Activated T-cell treated with anti-CD3 and anti-CD28 coated beads, Interleukin-2, amount 50 U/mL, for 72 hours (primary cell): ENCODE measurements at regions not wholly inside any gene's neighbourhood (a gene's known extent, or its start where the extent isn't known, plus 50 kb on each side); places are given as distances from the start of the nearest gene placed in this dataset.
"Not testable (repeated sequence)": the region's sequence is repeated elsewhere in the genome, so short reads cannot be mapped to it uniquely, and the experiment has no call there.

Experiments used
- ATAC-seq, 2 donors: fragments of 150-1000 bp; cut with Tn5 transposase; replicated peaks in 1 of 2; 2 replicates each; pipeline ENCODE4 v1.10.0; 2021; ENCODE audit warnings: moderate library complexity in 2 of 2, mild to moderate bottlenecking in 1 of 2
- DNase-seq, 2 donors: peaks; one replicate each; pipeline ENCODE4 v3.0.0; 2021 to 2022; ENCODE audit warnings: mixed read lengths in 1 of 2
- H3K27ac Mint-ChIP-seq: one replicate; pipeline ENCODE4 v1.8.0; 2022; ENCODE audit warnings: mild to moderate bottlenecking, moderate library complexity, mixed read lengths
- H3K27me3 Mint-ChIP-seq: one replicate; pipeline ENCODE4 v1.8.0; 2022; ENCODE audit warnings: low read depth, mixed read lengths
- H3K36me3 Mint-ChIP-seq, 2 donors: one replicate each; pipeline ENCODE4 v1.8.0; 2022; ENCODE audit warnings: mixed read lengths in 2 of 2, mild to moderate bottlenecking in 1 of 2; ENCODE audit not compliant: insufficient read depth in 2 of 2
- H3K4me1 Mint-ChIP-seq: one replicate; pipeline ENCODE4 v1.8.0; 2022; ENCODE audit warnings: low read depth, mixed read lengths
- H3K4me3 Mint-ChIP-seq, 2 donors: one replicate each; pipeline ENCODE4 v1.8.0; 2022; ENCODE audit warnings: mild to moderate bottlenecking in 2 of 2, mixed read lengths in 2 of 2, moderate library complexity in 2 of 2
- H3K9me3 Mint-ChIP-seq, 2 donors: one replicate each; pipeline ENCODE4 v1.8.0; 2022; ENCODE audit warnings: mixed read lengths in 2 of 2

- DNase-seq: no peak
- Mint-ChIP-seq H3K27ac (no peak overlapping the region), H3K4me1 (no peaks in the 10 kb centered on the region), H3K4me3 (no peak overlapping the region), H3K27me3 (no peaks in the 10 kb centered on the region), H3K36me3 (no peaks in the 10 kb centered on the region), H3K9me3 (peaks cover 9 to 16% of the 10 kb centered on the region in 2 donors)
- no peak for ATAC-seq
These were observed 55.3 kb downstream of the RPL10L start for GRCh38 chr14:46596236-46596635.

DNA sequence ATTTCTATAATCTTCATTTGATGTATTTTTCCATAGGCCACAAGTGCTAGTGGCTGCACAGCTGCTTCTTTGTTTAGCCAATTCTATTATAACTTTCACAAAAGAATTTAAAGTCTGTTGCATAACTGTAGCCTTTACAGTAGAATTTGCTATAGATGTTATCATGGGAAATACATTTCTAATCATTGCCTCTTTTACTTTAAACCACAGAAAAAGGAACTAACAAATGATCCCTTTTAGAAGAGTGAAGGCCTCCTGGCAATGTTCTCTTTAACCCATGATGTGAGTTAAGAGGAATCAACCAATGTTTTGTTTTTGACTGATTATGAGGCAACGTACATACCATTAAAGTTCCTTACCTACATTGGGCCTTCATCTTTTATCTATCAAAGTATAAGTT lies 68.8 kb downstream of the RPL10L start:
- Mint-ChIP-seq H3K4me1 (no peaks in the 10 kb centered on the region), H3K36me3 (peaks cover 0 to 1% of the 10 kb centered on the region in 2 donors), H3K9me3 (peaks cover 2 to 3% of the 10 kb centered on the region in 2 donors), H3K27ac (no peak overlapping the region), H3K4me3 (no peak overlapping the region), H3K27me3 (no peaks in the 10 kb centered on the region)
- ATAC-seq (no peak), DNase-seq (no peak)

DNA sequence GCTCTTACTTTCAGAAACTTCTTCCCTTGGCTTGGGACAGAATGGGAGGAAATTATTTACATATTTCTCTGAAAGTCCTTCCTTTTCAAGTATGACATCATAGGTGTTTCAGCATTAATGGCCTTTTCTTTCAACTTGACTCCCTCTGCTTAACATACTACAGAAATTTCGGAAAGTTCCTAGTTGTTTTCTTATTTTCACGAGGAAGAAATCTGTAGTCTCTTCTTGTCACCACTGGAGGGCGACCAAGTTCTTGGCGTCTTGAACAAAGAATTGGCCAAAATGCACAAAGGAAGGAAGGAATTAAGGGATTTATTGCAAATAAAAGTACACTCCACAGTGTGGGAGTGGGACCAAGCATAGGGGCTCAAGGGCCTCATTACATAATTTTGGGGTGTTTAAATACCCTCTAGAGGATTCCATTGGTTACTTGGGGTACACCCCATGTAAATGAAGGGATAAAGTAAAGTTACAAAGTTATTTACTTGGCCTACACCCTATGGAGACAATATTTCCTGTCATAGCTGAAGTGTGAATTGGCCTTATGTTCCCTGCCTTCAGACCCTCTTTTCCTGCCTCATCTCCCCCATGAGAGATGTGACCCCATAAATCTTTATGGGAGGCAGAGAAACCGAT lies 70.4 kb downstream of the RPL10L start:
- H3K27ac Mint-ChIP-seq: no peak overlapping the region
- DNase-seq (peak in 1 of 2 donors; percentile 2), ATAC-seq (no peak)
- H3K27me3 Mint-ChIP-seq: no peaks in the 10 kb centered on the region
- H3K36me3 Mint-ChIP-seq: peaks cover 0 to under 1% of the 10 kb centered on the region in 2 donors
- H3K4me1 Mint-ChIP-seq: no peaks in the 10 kb centered on the region
- H3K9me3 Mint-ChIP-seq: peaks cover 2 to 4% of the 10 kb centered on the region in 2 donors
- H3K4me3 Mint-ChIP-seq: no peak overlapping the region

- no peak for DNase-seq
- no peak overlapping the region for H3K4me3 Mint-ChIP-seq
- no peaks in the 10 kb centered on the region for H3K27me3 Mint-ChIP-seq
- H3K27ac Mint-ChIP-seq: no peak overlapping the region
- no peaks in the 10 kb centered on the region for H3K36me3 Mint-ChIP-seq
- H3K4me1 Mint-ChIP-seq: no peaks in the 10 kb centered on the region
- no peak for ATAC-seq
- peaks cover 4 to 5% of the 10 kb centered on the region in 2 donors for H3K9me3 Mint-ChIP-seq
These were observed 76.6 kb downstream of the RPL10L start for GRCh38 chr14:46574978-46575375.

- H3K4me1 Mint-ChIP-seq: no peaks in the 10 kb centered on the region
- peaks cover 4% of the 10 kb centered on the region in 2 donors for H3K9me3 Mint-ChIP-seq
- H3K27me3 Mint-ChIP-seq: no peaks in the 10 kb centered on the region
- no peak for DNase-seq
- H3K27ac Mint-ChIP-seq: no peak overlapping the region
- no peak overlapping the region for H3K4me3 Mint-ChIP-seq
- ATAC-seq: no peak
- no peaks in the 10 kb centered on the region for H3K36me3 Mint-ChIP-seq
These were observed 77.2 kb downstream of the RPL10L start for GRCh38 chr14:46574221-46574977.

- no peak overlapping the region for H3K27ac Mint-ChIP-seq
- ATAC-seq (no peak), DNase-seq (no peak)
- H3K4me1 Mint-ChIP-seq: no peaks in the 10 kb centered on the region
- H3K36me3 Mint-ChIP-seq: no peaks in the 10 kb centered on the region
- no peak overlapping the region for H3K4me3 Mint-ChIP-seq
- H3K9me3 Mint-ChIP-seq: peaks cover 4 to 6% of the 10 kb centered on the region in 2 donors
- no peaks in the 10 kb centered on the region for H3K27me3 Mint-ChIP-seq
These were observed 78.1 kb downstream of the RPL10L start for GRCh38 chr14:46573498-46573897.

- no peak overlapping the region for H3K27ac Mint-ChIP-seq
- no peaks in the 10 kb centered on the region for H3K36me3 Mint-ChIP-seq
- H3K4me3 Mint-ChIP-seq: no peak overlapping the region
- no peaks in the 10 kb centered on the region for H3K27me3 Mint-ChIP-seq
- ATAC-seq (no peak), DNase-seq (no peak)
- no peaks in the 10 kb centered on the region for H3K4me1 Mint-ChIP-seq
- H3K9me3 Mint-ChIP-seq: peaks cover 7 to 9% of the 10 kb centered on the region in 2 donors
These were observed 79.6 kb downstream of the RPL10L start for GRCh38 chr14:46571970-46572369.

GRCh38 chr14:46568161-46568560 lies 83.4 kb downstream of the RPL10L start:
- not testable (repeated sequence) for H3K27me3 Mint-ChIP-seq, DNase-seq, H3K9me3 Mint-ChIP-seq, H3K36me3 Mint-ChIP-seq, H3K27ac Mint-ChIP-seq, H3K4me3 Mint-ChIP-seq, ATAC-seq, H3K4me1 Mint-ChIP-seq

GRCh38 chr14:46550836-46551235 lies 100.7 kb downstream of the RPL10L start:
- Mint-ChIP-seq H3K27me3 (no peaks in the 10 kb centered on the region), H3K36me3 (no peaks in the 10 kb centered on the region), H3K27ac (no peak overlapping the region), H3K4me3 (no peak overlapping the region), H3K9me3 (peaks cover 7 to 14% of the 10 kb centered on the region in 2 donors), H3K4me1 (no peaks in the 10 kb centered on the region)
- ATAC-seq (no peak), DNase-seq (no peak)

- no peak for DNase-seq
- ATAC-seq: no peak
- Mint-ChIP-seq H3K27ac (no peak overlapping the region), H3K36me3 (no peaks in the 10 kb centered on the region), H3K4me3 (no peak overlapping the region), H3K9me3 (peaks cover 6 to 13% of the 10 kb centered on the region in 2 donors), H3K4me1 (no peaks in the 10 kb centered on the region), H3K27me3 (no peaks in the 10 kb centered on the region)
These were observed 110.6 kb downstream of the RPL10L start for GRCh38 chr14:46540986-46541385.

DNA sequence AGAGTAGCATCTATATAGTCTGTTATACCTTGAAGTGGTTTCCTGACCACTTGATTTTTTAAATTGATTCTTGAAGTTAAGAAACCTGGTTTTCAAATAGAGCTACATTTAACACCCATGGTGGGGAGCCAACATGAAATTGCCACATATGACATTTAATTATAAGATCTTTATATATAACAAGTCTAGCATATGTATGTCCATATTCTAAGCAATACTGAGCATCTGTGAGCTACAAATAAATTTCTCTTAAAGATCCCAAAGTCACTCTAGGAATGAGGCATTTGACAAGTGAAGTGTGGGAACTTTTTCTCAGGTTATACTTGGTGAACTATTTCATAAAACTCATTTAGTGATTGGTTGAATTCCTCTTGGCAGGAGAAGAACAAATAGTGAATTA lies 132.5 kb downstream of the RPL10L start:
- Mint-ChIP-seq H3K27ac (no peak overlapping the region), H3K36me3 (no peaks in the 10 kb centered on the region), H3K9me3 (peaks cover 2 to 3% of the 10 kb centered on the region in 2 donors), H3K4me1 (no peaks in the 10 kb centered on the region), H3K27me3 (no peaks in the 10 kb centered on the region), H3K4me3 (no peak overlapping the region)
- DNase-seq (no peak), ATAC-seq (no peak)

- H3K36me3 Mint-ChIP-seq, H3K4me3 Mint-ChIP-seq, H3K9me3 Mint-ChIP-seq, ATAC-seq, H3K4me1 Mint-ChIP-seq, H3K27me3 Mint-ChIP-seq, DNase-seq, H3K27ac Mint-ChIP-seq: not testable (repeated sequence)
These were observed 142.8 kb downstream of the RPL10L start for GRCh38 chr14:46508752-46509151.

DNA sequence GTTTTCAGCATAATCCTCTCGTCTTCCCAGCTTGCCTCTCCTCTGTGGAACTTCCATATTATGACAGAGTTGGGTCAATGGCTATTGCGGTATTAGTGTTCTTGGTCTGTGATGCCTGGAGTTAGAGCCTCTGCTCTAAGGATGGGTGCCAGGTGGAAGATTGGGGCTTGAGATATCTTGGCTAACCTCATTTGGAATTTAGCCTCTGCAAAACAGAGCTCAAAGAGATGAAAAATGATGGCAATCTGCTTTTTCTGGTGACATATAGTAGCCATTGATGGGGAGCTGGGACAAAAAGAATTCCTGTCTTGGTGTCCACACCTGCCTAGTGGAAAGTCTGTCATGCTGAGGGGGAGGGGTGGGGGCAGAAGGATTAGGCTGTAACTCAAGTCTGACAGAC lies 152.1 kb downstream of the RPL10L start:
- Mint-ChIP-seq H3K27ac (no peak overlapping the region), H3K9me3 (peaks cover 6% of the 10 kb centered on the region in 2 donors), H3K27me3 (no peaks in the 10 kb centered on the region), H3K36me3 (no peaks in the 10 kb centered on the region), H3K4me1 (no peaks in the 10 kb centered on the region), H3K4me3 (no peak overlapping the region)
- DNase-seq (no peak), ATAC-seq (no peak)

DNA sequence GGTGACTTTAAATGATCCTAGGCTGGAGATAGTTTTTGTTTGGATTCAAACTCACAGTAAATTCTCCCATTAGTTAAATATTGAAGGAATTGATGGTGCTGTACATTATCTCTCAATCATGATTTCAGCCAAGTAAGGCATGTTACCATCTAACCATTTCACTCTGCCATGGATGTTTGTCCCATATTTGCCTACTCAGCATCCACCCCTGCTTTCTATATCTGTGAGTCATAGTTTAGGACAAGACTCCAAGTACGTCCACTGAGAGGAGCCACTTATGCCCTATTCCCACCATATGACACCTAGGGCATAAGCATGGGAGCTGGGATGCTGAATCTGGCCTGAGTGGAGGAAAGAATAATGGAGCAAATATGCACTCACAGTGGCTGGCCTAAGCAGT lies 155.2 kb downstream of the RPL10L start:
- H3K4me3 Mint-ChIP-seq: no peak overlapping the region
- no peak overlapping the region for H3K27ac Mint-ChIP-seq
- ATAC-seq (no peak), DNase-seq (no peak)
- no peaks in the 10 kb centered on the region for H3K27me3 Mint-ChIP-seq
- H3K9me3 Mint-ChIP-seq: peaks cover 8 to 10% of the 10 kb centered on the region in 2 donors
- no peaks in the 10 kb centered on the region for H3K36me3 Mint-ChIP-seq
- no peaks in the 10 kb centered on the region for H3K4me1 Mint-ChIP-seq
